Transverse colon (tissue), 4 donors: ENCODE measurements at regions not wholly inside any gene's neighbourhood (a gene's known extent, or its start where the extent isn't known, plus 50 kb on each side); places are given as distances from the start of the nearest gene placed in this dataset.

Source experiments
- DNase-seq: peaks from one replicate; pipeline ENCODE4 v3.0.0-alpha.2; 2019
- H3K27ac ChIP-seq, 4 donors: fragments of 200-600 bp; sonication (generic); 2 replicates each; pipeline ENCODE4 v1.5.1; 2016 to 2018; ENCODE audit warnings: inconsistent platforms in 4 of 4
- H3K27me3 ChIP-seq: fragments of 200-600 bp; sonication (generic); 2 replicates; pipeline ENCODE4 v1.5.1; 2017; ENCODE audit warnings: inconsistent platforms
- H3K36me3 ChIP-seq, 4 donors: fragments of 200-600 bp; sonication (generic); 2 replicates each; pipeline ENCODE4 v1.5.1; 2017 to 2019; ENCODE audit warnings: inconsistent platforms in 4 of 4
- H3K4me1 ChIP-seq, 4 donors: fragments of 200-600 bp; sonication (generic); 2 replicates each; pipeline ENCODE4 v1.5.1; 2017 to 2020; ENCODE audit warnings: inconsistent platforms in 4 of 4
- H3K4me3 ChIP-seq, 4 donors: fragments of 200-600 bp; sonication (generic); 1 replicate in 1 of 4; 2 replicates in 3 of 4; pipeline versions ENCODE4 v1.5.1 to v1.6.1; 2017 to 2019; ENCODE audit warnings: inconsistent platforms in 4 of 4
- H3K9me3 ChIP-seq, 2 donors: fragments of 200-600 bp; sonication (generic); 2 replicates each; pipeline ENCODE4 v1.5.1; 2017 to 2019; ENCODE audit warnings: inconsistent platforms in 2 of 2
- CTCF ChIP-seq, 5 experiments: fragments of 200-600 bp in 3 of 5; fragments of 450-650 bp in 2 of 5; sonication (generic) in 3 of 5; IDR thresholded peaks; 1 replicate in 2 of 5; 2 replicates in 3 of 5; pipeline ENCODE4 v1.5.1; 2016 to 2017; ENCODE audit warnings: antibody characterized with exemption in 5 of 5, inconsistent platforms in 3 of 5, mild to moderate bottlenecking in 2 of 5, moderate library complexity in 1 of 5
- EP300 ChIP-seq: sonication (generic); formaldehyde crosslinking; IDR thresholded peaks from one replicate; pipeline ENCODE4 v1.6.1; 2017; ENCODE audit warnings: antibody characterized with exemption, low read depth
- POLR2A ChIP-seq: fragments of 450-650 bp; IDR thresholded peaks from one replicate; pipeline ENCODE4 v1.6.1; 2016; ENCODE audit warnings: antibody characterized with exemption, mild to moderate bottlenecking, moderate library complexity
- POLR2AphosphoS5 ChIP-seq, 3 donors: sonication (generic); formaldehyde crosslinking; IDR thresholded peaks; one replicate each; pipeline ENCODE4 v1.6.1; 2016; ENCODE audit warnings: antibody characterized with exemption in 3 of 3
- WGBS, 2 donors: methylation state at CpG; one replicate each; pipeline ENCODE4 v1.1.5; 2018; ENCODE audit warnings: low coverage in 1 of 2; 5-methylcytosine and 5-hydroxymethylcytosine counted together
- in situ Hi-C, 4 donors: fragments of 200-750 bp; cut with MboI; loops; one replicate each; pipeline versions ENCODE4 v1.15.0 to v1.15.1; 2017; ENCODE audit warnings: low sequenced_read_pairs in 3 of 4, low pct_ligation_motif_present in 1 of 4, low pct_unique_long_range_greater_than_20kb in 1 of 4
- intact Hi-C: fragments of 100-400 bp; cut with DNase I; formaldehyde crosslinking; loops from one replicate; pipeline ENCODE4 v1.15.1; 2023; ENCODE audit warnings: low total_unique reads

GRCh38 chr12:97756066-97756666 is 293.6 kb downstream of the RMST start:
- Histone ChIP-seq H3K4me3 (no peak overlapping the region), H3K27ac (no peak overlapping the region), H3K27me3 (no peaks in the 10 kb centered on the region), H3K36me3 (no peaks in the 10 kb centered on the region), H3K4me1 (no peaks in the 10 kb centered on the region), H3K9me3 (no peaks in the 10 kb centered on the region)
- intact Hi-C loops, result no loop called here
- DNase-seq, result no peak
- TF ChIP-seq POLR2A (no peak), EP300 (no peak), CTCF (IDR thresholded peaks at IDR 0.05) (no peak), POLR2AphosphoS5 (IDR thresholded peaks at IDR 0.05) (no peak)
- 66 to 73% methylated on average over 6 to 10 of the region's 10 CpGs for WGBS, 2 donors
- in situ Hi-C loops, result no loop called here

DNA sequence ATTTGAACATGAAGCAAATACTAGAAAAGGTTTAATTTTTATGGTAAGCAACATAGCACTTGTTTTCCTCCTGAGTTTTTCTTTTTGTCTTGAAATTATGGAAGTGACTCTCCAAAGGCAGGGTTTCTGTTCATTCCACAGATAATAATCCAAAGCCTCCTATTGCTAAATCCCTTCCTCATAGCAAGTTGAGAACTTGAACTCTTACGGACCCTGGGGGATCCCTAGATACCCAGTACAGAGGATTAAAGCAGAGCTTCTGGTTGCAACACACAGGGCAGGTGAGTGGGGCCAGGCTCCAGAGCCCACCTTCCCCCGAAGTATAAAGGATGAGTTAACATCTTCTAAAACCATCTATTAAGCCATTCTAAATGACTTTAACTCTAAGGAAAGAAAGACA is 294.1 kb downstream of the RMST start:
- no peak for DNase-seq
- intact Hi-C loops, result no loop called here
- 67 to 81% methylated on average over 2 of the region's 2 CpGs for WGBS, 2 donors

DNA sequence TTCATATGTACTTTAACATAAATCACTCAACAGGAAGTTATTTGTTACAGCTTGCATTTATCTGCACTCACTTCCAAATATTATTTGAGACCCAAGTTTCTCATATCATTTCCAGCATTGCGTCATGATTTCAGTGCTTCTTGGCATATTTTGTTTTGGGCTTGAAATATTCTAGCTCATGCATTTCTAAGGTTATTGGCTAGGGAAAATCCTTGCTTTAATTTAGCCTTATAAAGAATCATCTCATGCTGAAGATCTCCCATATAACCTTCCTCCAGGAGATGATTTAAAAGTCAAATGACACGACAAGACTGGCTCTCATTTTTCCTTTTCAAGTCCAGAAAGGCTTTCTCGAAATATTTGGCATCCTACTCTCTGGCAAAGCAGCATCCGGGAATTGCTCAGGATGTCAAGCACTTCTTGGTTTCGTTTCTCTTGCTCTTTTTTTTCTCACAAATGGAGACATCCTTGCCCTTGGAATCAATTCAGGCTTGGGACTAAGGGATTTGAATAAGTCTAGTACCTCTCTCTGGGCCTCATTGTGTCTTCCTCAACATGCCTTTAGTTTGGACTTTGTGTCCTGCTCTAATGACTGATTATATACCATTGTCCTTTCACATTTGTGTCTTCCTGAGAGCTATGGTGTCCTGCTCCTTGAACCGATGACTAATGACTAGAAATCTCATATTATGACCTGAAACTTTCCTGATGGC is 295.0 kb downstream of the RMST start:
- no peak for TF ChIP-seq POLR2A
- no peak for TF ChIP-seq CTCF (IDR thresholded peaks at IDR 0.05)
- no peak for TF ChIP-seq EP300
- TF ChIP-seq POLR2AphosphoS5 (IDR thresholded peaks at IDR 0.05), result no peak
- H3K4me3 ChIP-seq, result no peak overlapping the region
- H3K36me3 ChIP-seq, result no peaks in the 10 kb centered on the region
- H3K27ac ChIP-seq, result no peak overlapping the region
- intact Hi-C loops, result no loop called here
- WGBS, 2 donors, result 52 to 65% methylated on average over 6 of the region's 6 CpGs
- H3K27me3 ChIP-seq, result no peaks in the 10 kb centered on the region
- in situ Hi-C loops, result no loop called here
- DNase-seq, result no peak
- H3K9me3 ChIP-seq, result no peaks in the 10 kb centered on the region
- H3K4me1 ChIP-seq, result no peaks in the 10 kb centered on the region

More for the DNA sequence above, 294.1 kb downstream of the RMST start:
- TF ChIP-seq POLR2A, result no peak
- TF ChIP-seq CTCF (IDR thresholded peaks at IDR 0.05), result no peak
- no peak for TF ChIP-seq EP300
- no peak for TF ChIP-seq POLR2AphosphoS5 (IDR thresholded peaks at IDR 0.05)
- in situ Hi-C loops, result no loop called here
- H3K4me1 ChIP-seq, result no peaks in the 10 kb centered on the region
- peak overlapping the region in 1 of 4 donors; percentile 21 for H3K27ac ChIP-seq
- H3K36me3 ChIP-seq, result no peaks in the 10 kb centered on the region
- no peaks in the 10 kb centered on the region for H3K27me3 ChIP-seq
- H3K9me3 ChIP-seq, result no peaks in the 10 kb centered on the region
- H3K4me3 ChIP-seq, result no peak overlapping the region

GRCh38 chr12:97758194-97758501 is 295.5 kb downstream of the RMST start:
- no peaks in the 10 kb centered on the region for H3K4me1 ChIP-seq
- H3K9me3 ChIP-seq, result no peaks in the 10 kb centered on the region
- DNase-seq, result no peak
- intact Hi-C loops, result no loop called here
- H3K36me3 ChIP-seq, result no peaks in the 10 kb centered on the region
- in situ Hi-C loops, result no loop called here
- H3K27me3 ChIP-seq, result no peaks in the 10 kb centered on the region
- TF ChIP-seq POLR2AphosphoS5 (IDR thresholded peaks at IDR 0.05) (no peak), EP300 (no peak), POLR2A (no peak), CTCF (IDR thresholded peaks at IDR 0.05) (no peak)
- no peak overlapping the region for H3K4me3 ChIP-seq
- WGBS, 2 donors, result 57 to 67% methylated on average over 1 of the region's 1 CpG
- no peak overlapping the region for H3K27ac ChIP-seq
